GM21381 (cell line): ENCODE measurements at regions not wholly inside any gene's neighbourhood (a gene's known extent, or its start where the extent isn't known, plus 50 kb on each side); places are given as distances from the start of the nearest gene placed in this dataset.
"Not testable (repeated sequence)": the region's sequence is repeated elsewhere in the genome, so short reads cannot be mapped to it uniquely, and the experiment has no call there.

Source experiments
- ATAC-seq: cut with Tn5 transposase; IDR thresholded peaks from one replicate; pipeline ENCODE4 v1.9.1; 2021; ENCODE audit warnings: mild to moderate bottlenecking, moderate library complexity; ENCODE audit not compliant: unreplicated experiment

GRCh38 chr6:9361749-9362148 lies 926.4 kb upstream of the SLC35B3 start:
- ATAC-seq: no peak

GRCh38 chr6:9360881-9361280 lies 925.5 kb upstream of the SLC35B3 start:
- ATAC-seq: no peak

- ATAC-seq: no peak
These were observed 912.3 kb upstream of the SLC35B3 start for GRCh38 chr6:9347608-9348007.

GRCh38 chr6:9346923-9347322 lies 911.6 kb upstream of the SLC35B3 start:
- ATAC-seq: no peak

- no peak for ATAC-seq
These were observed 900.1 kb upstream of the SLC35B3 start for GRCh38 chr6:9335431-9335830.

GRCh38 chr6:9334979-9335378 lies 899.6 kb upstream of the SLC35B3 start:
- no peak for ATAC-seq

- no peak for ATAC-seq
These were observed 897.0 kb upstream of the SLC35B3 start for GRCh38 chr6:9332241-9332780.

GRCh38 chr6:9316831-9317230 lies 881.5 kb upstream of the SLC35B3 start:
- ATAC-seq: no peak

- ATAC-seq: no peak
These were observed 880.8 kb upstream of the SLC35B3 start for GRCh38 chr6:9315966-9316650.

- no peak for ATAC-seq
These were observed 872.9 kb upstream of the SLC35B3 start for GRCh38 chr6:9308284-9308683.

GRCh38 chr6:9307786-9308185 lies 872.4 kb upstream of the SLC35B3 start:
- ATAC-seq: no peak

GRCh38 chr6:9307187-9307586 lies 871.8 kb upstream of the SLC35B3 start:
- ATAC-seq: no peak

- ATAC-seq: no peak
These were observed 860.3 kb upstream of the SLC35B3 start for GRCh38 chr6:9295644-9296043.

- no peak for ATAC-seq
These were observed 857.6 kb upstream of the SLC35B3 start for GRCh38 chr6:9292975-9293374.

- ATAC-seq: not testable (repeated sequence)
These were observed 855.0 kb upstream of the SLC35B3 start for GRCh38 chr6:9290342-9290741.

GRCh38 chr6:9272671-9273070 lies 837.3 kb upstream of the SLC35B3 start:
- no peak for ATAC-seq

- ATAC-seq: no peak
These were observed 831.4 kb upstream of the SLC35B3 start for GRCh38 chr6:9266741-9267140.

- no peak for ATAC-seq
These were observed 821.9 kb upstream of the SLC35B3 start for GRCh38 chr6:9257215-9257614.

- ATAC-seq: no peak
These were observed 818.9 kb upstream of the SLC35B3 start for GRCh38 chr6:9254251-9254650.

GRCh38 chr6:9252799-9253198 lies 817.5 kb upstream of the SLC35B3 start:
- ATAC-seq: no peak

GRCh38 chr6:9250852-9251251 lies 815.5 kb upstream of the SLC35B3 start:
- no peak for ATAC-seq

GRCh38 chr6:9248133-9248532 lies 812.8 kb upstream of the SLC35B3 start:
- ATAC-seq: no peak

- ATAC-seq: no peak
These were observed 805.5 kb upstream of the SLC35B3 start for GRCh38 chr6:9240861-9241260.
